ENCODE measurements at regions not wholly inside any gene's neighbourhood (a gene's known extent, or its start where the extent isn't known, plus 50 kb on each side); places are given as distances from the start of the nearest gene placed in this dataset.

- no peaks in the 10 kb centered on the region for H3K27me3 ChIP-seq (ENCODE audit: control insufficient read depth, insufficient read depth, low read length)
Measured at GRCh38 chr2:23073056-23073455, 311.9 kb upstream of the KLHL29 start.

GRCh38 chr2:23073671-23074070 is 311.3 kb upstream of the KLHL29 start:
- Histone ChIP-seq H3K9ac (ENCODE audit: low read depth, low read length) (no peak overlapping the region), H3K4me1 (ENCODE audit: control insufficient read depth, insufficient read depth, low read length) (no peaks in the 10 kb centered on the region), H3K9me3 (ENCODE audit: control insufficient read depth, insufficient read depth, low read length) (no peaks in the 10 kb centered on the region), H3K36me3 (ENCODE audit: control insufficient read depth, insufficient read depth, low read length) (no peaks in the 10 kb centered on the region), H3K27me3 (ENCODE audit: control insufficient read depth, insufficient read depth, low read length) (no peaks in the 10 kb centered on the region), H3K27ac (ENCODE audit: low read depth, low read length) (no peak overlapping the region), H3K4me3 (ENCODE audit: low read depth, low read length) (no peak overlapping the region)

More at GRCh38 chr2:23073056-23073455, 311.9 kb upstream of the KLHL29 start:
- Histone ChIP-seq H3K4me3 (ENCODE audit: low read depth, low read length) (no peak overlapping the region), H3K27ac (ENCODE audit: low read depth, low read length) (no peak overlapping the region), H3K4me1 (ENCODE audit: control insufficient read depth, insufficient read depth, low read length) (no peaks in the 10 kb centered on the region), H3K36me3 (ENCODE audit: control insufficient read depth, insufficient read depth, low read length) (no peaks in the 10 kb centered on the region), H3K9ac (ENCODE audit: low read depth, low read length) (no peak overlapping the region), H3K9me3 (ENCODE audit: control insufficient read depth, insufficient read depth, low read length) (no peaks in the 10 kb centered on the region)

DNA sequence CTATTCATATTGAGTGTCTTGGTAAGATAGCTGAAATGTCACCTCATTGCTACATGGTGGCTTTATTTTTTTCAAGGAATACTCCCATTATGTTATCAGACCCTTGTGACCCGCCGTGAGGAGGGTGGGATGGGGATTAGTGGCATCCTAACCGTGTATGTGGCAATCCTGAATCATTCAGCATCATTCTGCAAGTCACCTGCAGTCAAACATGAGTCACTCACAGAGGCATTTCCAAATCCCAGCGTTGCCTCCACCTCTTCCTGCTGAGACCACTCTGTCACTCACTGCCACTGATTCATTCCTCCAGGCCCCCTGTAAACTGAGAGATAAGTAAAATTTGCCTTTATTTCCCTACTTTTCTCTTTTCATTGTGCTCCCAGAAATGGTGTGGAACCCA is 307.4 kb upstream of the KLHL29 start:
- H3K4me1 ChIP-seq (ENCODE audit: control insufficient read depth, insufficient read depth, low read length) = no peaks in the 10 kb centered on the region
- no peak overlapping the region for H3K4me3 ChIP-seq (ENCODE audit: low read depth, low read length)
- H3K27ac ChIP-seq (ENCODE audit: low read depth, low read length) = peak overlapping the region; percentile 6
- H3K27me3 ChIP-seq (ENCODE audit: control insufficient read depth, insufficient read depth, low read length) = no peaks in the 10 kb centered on the region
- H3K9me3 ChIP-seq (ENCODE audit: control insufficient read depth, insufficient read depth, low read length) = no peaks in the 10 kb centered on the region
- H3K9ac ChIP-seq (ENCODE audit: low read depth, low read length) = no peak overlapping the region
- H3K36me3 ChIP-seq (ENCODE audit: control insufficient read depth, insufficient read depth, low read length) = no peaks in the 10 kb centered on the region

- Histone ChIP-seq H3K4me1 (ENCODE audit: control insufficient read depth, insufficient read depth, low read length) (no peaks in the 10 kb centered on the region), H3K27me3 (ENCODE audit: control insufficient read depth, insufficient read depth, low read length) (no peaks in the 10 kb centered on the region), H3K9ac (ENCODE audit: low read depth, low read length) (no peak overlapping the region), H3K4me3 (ENCODE audit: low read depth, low read length) (no peak overlapping the region), H3K36me3 (ENCODE audit: control insufficient read depth, insufficient read depth, low read length) (no peaks in the 10 kb centered on the region), H3K9me3 (ENCODE audit: control insufficient read depth, insufficient read depth, low read length) (no peaks in the 10 kb centered on the region), H3K27ac (ENCODE audit: low read depth, low read length) (no peak overlapping the region)
Measured at GRCh38 chr2:23078784-23079434, 306.1 kb upstream of the KLHL29 start.

- Histone ChIP-seq H3K27me3 (ENCODE audit: control insufficient read depth, insufficient read depth, low read length) (no peaks in the 10 kb centered on the region), H3K4me1 (ENCODE audit: control insufficient read depth, insufficient read depth, low read length) (no peaks in the 10 kb centered on the region), H3K36me3 (ENCODE audit: control insufficient read depth, insufficient read depth, low read length) (no peaks in the 10 kb centered on the region), H3K9ac (ENCODE audit: low read depth, low read length) (no peak overlapping the region), H3K9me3 (ENCODE audit: control insufficient read depth, insufficient read depth, low read length) (peaks cover 6% of the 10 kb centered on the region; the same call in 1 of the 2 replicates), H3K4me3 (ENCODE audit: low read depth, low read length) (no peak overlapping the region), H3K27ac (ENCODE audit: low read depth, low read length) (no peak overlapping the region)
Measured at GRCh38 chr2:23083966-23084365, 301.0 kb upstream of the KLHL29 start.

GRCh38 chr2:23091019-23091418 is 294.0 kb upstream of the KLHL29 start:
- no peak overlapping the region for H3K27ac ChIP-seq (ENCODE audit: low read depth, low read length)
- no peaks in the 10 kb centered on the region for H3K27me3 ChIP-seq (ENCODE audit: control insufficient read depth, insufficient read depth, low read length)
- no peak overlapping the region for H3K9ac ChIP-seq (ENCODE audit: low read depth, low read length)
- H3K9me3 ChIP-seq (ENCODE audit: control insufficient read depth, insufficient read depth, low read length) = peaks cover 7% of the 10 kb centered on the region; the same call in 1 of the 2 replicates
- no peak overlapping the region for H3K4me3 ChIP-seq (ENCODE audit: low read depth, low read length)
- no peaks in the 10 kb centered on the region for H3K4me1 ChIP-seq (ENCODE audit: control insufficient read depth, insufficient read depth, low read length)
- H3K36me3 ChIP-seq (ENCODE audit: control insufficient read depth, insufficient read depth, low read length) = no peaks in the 10 kb centered on the region

DNA sequence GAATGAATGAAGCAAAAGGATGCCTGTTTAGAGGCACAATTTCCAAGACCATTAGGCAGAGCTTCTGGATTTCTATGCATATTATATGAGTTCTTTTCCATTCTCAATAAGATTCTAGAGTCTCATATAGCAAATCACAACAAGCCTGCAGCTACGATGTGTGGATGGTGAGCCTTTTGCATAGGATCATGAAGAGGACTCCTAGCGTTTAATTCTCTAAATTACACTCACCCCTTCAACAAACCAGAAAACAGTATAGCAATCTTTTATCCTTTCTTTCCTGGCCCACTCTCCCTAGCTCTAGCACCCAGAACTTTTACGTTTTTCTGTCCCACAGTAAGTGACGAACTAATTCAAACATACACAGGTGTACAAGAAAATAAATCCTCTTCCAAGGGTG is 293.1 kb upstream of the KLHL29 start:
- no peaks in the 10 kb centered on the region for H3K27me3 ChIP-seq (ENCODE audit: control insufficient read depth, insufficient read depth, low read length)
- H3K4me3 ChIP-seq (ENCODE audit: low read depth, low read length) = no peak overlapping the region
- H3K9ac ChIP-seq (ENCODE audit: low read depth, low read length) = no peak overlapping the region
- no peaks in the 10 kb centered on the region for H3K36me3 ChIP-seq (ENCODE audit: control insufficient read depth, insufficient read depth, low read length)
- peaks cover 7% of the 10 kb centered on the region; the same call in 1 of the 2 replicates for H3K9me3 ChIP-seq (ENCODE audit: control insufficient read depth, insufficient read depth, low read length)
- H3K27ac ChIP-seq (ENCODE audit: low read depth, low read length) = no peak overlapping the region
- no peaks in the 10 kb centered on the region for H3K4me1 ChIP-seq (ENCODE audit: control insufficient read depth, insufficient read depth, low read length)

GRCh38 chr2:23092831-23093230 is 292.1 kb upstream of the KLHL29 start:
- Histone ChIP-seq H3K9ac (ENCODE audit: low read depth, low read length) (no peak overlapping the region), H3K9me3 (ENCODE audit: control insufficient read depth, insufficient read depth, low read length) (peaks cover 7% of the 10 kb centered on the region; the same call in 1 of the 2 replicates), H3K36me3 (ENCODE audit: control insufficient read depth, insufficient read depth, low read length) (no peaks in the 10 kb centered on the region), H3K27me3 (ENCODE audit: control insufficient read depth, insufficient read depth, low read length) (no peaks in the 10 kb centered on the region), H3K4me3 (ENCODE audit: low read depth, low read length) (no peak overlapping the region), H3K27ac (ENCODE audit: low read depth, low read length) (no peak overlapping the region), H3K4me1 (ENCODE audit: control insufficient read depth, insufficient read depth, low read length) (no peaks in the 10 kb centered on the region)

DNA sequence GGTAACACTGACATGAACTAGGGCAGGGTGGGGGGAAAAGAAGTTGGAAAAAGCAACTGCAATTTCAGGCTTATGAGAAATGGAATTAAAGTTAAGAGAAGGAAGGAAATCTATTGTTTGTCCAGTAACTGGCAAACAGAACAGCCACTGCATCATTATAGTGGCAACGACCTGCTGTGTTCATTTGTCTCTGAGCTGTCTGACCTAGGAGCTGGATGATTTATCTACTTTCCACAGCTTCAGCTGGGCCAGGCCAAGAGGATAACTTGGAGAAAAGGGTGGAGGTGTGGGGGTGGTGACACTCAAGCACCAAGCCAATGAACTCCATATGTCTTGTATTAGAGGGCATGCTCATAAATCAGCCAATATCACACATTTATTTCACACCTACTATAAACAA is 291.5 kb upstream of the KLHL29 start:
- Histone ChIP-seq H3K36me3 (ENCODE audit: control insufficient read depth, insufficient read depth, low read length) (no peaks in the 10 kb centered on the region), H3K27ac (ENCODE audit: low read depth, low read length) (no peak overlapping the region), H3K4me3 (ENCODE audit: low read depth, low read length) (no peak overlapping the region), H3K9me3 (ENCODE audit: control insufficient read depth, insufficient read depth, low read length) (peaks cover 5% of the 10 kb centered on the region; the same call in 1 of the 2 replicates), H3K4me1 (ENCODE audit: control insufficient read depth, insufficient read depth, low read length) (no peaks in the 10 kb centered on the region), H3K9ac (ENCODE audit: low read depth, low read length) (no peak overlapping the region), H3K27me3 (ENCODE audit: control insufficient read depth, insufficient read depth, low read length) (no peaks in the 10 kb centered on the region)

GRCh38 chr2:23096906-23097602 is 287.9 kb upstream of the KLHL29 start:
- Histone ChIP-seq H3K4me3 (ENCODE audit: low read depth, low read length) (no peak overlapping the region), H3K27ac (ENCODE audit: low read depth, low read length) (no peak overlapping the region), H3K9me3 (ENCODE audit: control insufficient read depth, insufficient read depth, low read length) (no peaks in the 10 kb centered on the region), H3K27me3 (ENCODE audit: control insufficient read depth, insufficient read depth, low read length) (no peaks in the 10 kb centered on the region), H3K4me1 (ENCODE audit: control insufficient read depth, insufficient read depth, low read length) (no peaks in the 10 kb centered on the region), H3K9ac (ENCODE audit: low read depth, low read length) (no peak overlapping the region), H3K36me3 (ENCODE audit: control insufficient read depth, insufficient read depth, low read length) (no peaks in the 10 kb centered on the region)

- Histone ChIP-seq H3K27ac (ENCODE audit: low read depth, low read length) (no peak overlapping the region), H3K4me1 (ENCODE audit: control insufficient read depth, insufficient read depth, low read length) (no peaks in the 10 kb centered on the region), H3K4me3 (ENCODE audit: low read depth, low read length) (no peak overlapping the region), H3K36me3 (ENCODE audit: control insufficient read depth, insufficient read depth, low read length) (no peaks in the 10 kb centered on the region), H3K9me3 (ENCODE audit: control insufficient read depth, insufficient read depth, low read length) (no peaks in the 10 kb centered on the region), H3K27me3 (ENCODE audit: control insufficient read depth, insufficient read depth, low read length) (no peaks in the 10 kb centered on the region), H3K9ac (ENCODE audit: low read depth, low read length) (no peak overlapping the region)
Measured at GRCh38 chr2:23100406-23100805, 284.6 kb upstream of the KLHL29 start.

Measured in HUES48 (cell line).